Ascending aorta (tissue), 2 donors: ENCODE measurements at regions not wholly inside any gene's neighbourhood (a gene's known extent, or its start where the extent isn't known, plus 50 kb on each side); places are given as distances from the start of the nearest gene placed in this dataset.

Experiments
- DNase-seq, 2 donors: peaks; one replicate each; pipeline ENCODE4 v3.0.0-alpha.2; 2019; ENCODE audit warnings: low spot score in 2 of 2
- H3K27ac ChIP-seq, 2 donors: fragments of 200-600 bp; sonication (generic); one replicate each; pipeline ENCODE4 v1.5.1; 2016 to 2017; ENCODE audit warnings: mild to moderate bottlenecking in 1 of 2
- H3K27me3 ChIP-seq: fragments of 200-600 bp; sonication (generic); one replicate; pipeline ENCODE4 v1.5.1; 2017
- H3K36me3 ChIP-seq, 2 donors: fragments of 200-600 bp; sonication (generic); one replicate each; pipeline ENCODE4 v1.5.1; 2016
- H3K4me1 ChIP-seq, 2 donors: fragments of 200-600 bp; sonication (generic); one replicate each; pipeline ENCODE4 v1.5.1; 2016 to 2017; ENCODE audit warnings: mild to moderate bottlenecking in 1 of 2
- H3K4me3 ChIP-seq, 2 donors: fragments of 200-600 bp; sonication (generic); one replicate each; pipeline ENCODE4 v1.5.1; 2016 to 2017; ENCODE audit warnings: mild to moderate bottlenecking in 1 of 2
- H3K9me3 ChIP-seq, 2 donors: fragments of 200-600 bp; sonication (generic); one replicate each; pipeline ENCODE4 v1.5.1; 2016
- intact Hi-C: fragments of 100-400 bp; cut with DNase I; formaldehyde crosslinking; loops from one replicate; pipeline ENCODE4 v1.15.1; 2023
- TF ChIP-seq, protein P1 (sequence below), 3 experiments: fragments of 200-600 bp in 2 of 3; fragments of 450-650 bp in 1 of 3; sonication (generic) in 2 of 3; IDR thresholded peaks; one replicate each; pipeline ENCODE4 v1.5.1; 2016 to 2019; ENCODE audit warnings: antibody characterized with exemption in 3 of 3, mild to moderate bottlenecking in 1 of 3, moderate library complexity in 1 of 3

DNA sequence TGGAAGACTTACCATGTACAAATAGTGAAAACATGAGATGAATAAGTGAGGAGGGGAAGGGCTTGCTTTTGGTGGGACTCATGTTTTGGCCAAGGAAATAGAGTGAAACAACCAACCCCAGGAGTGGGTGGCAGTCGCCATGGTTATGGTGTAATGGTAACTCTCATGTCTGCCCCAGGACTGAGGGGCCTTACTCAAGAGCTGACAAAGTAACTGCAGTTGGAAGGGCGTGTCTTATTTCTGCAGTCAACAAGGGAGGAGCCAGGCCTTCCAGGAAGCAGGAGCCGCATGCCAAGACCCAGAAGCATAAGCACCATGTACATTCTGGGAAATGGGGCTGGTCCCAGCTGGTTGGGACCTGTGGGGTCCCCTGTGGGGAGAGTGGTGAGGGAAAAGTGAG lies 108.5 kb downstream of the UNC5CL start:
- Histone ChIP-seq H3K27me3 (no peaks in the 10 kb centered on the region), H3K9me3 (no peaks in the 10 kb centered on the region), H3K27ac (no peak overlapping the region), H3K4me3 (no peak overlapping the region), H3K4me1 (no peaks in the 10 kb centered on the region), H3K36me3 (no peaks in the 10 kb centered on the region)
- intact Hi-C loops: no loop called here
- TF ChIP-seq, protein P1, sequence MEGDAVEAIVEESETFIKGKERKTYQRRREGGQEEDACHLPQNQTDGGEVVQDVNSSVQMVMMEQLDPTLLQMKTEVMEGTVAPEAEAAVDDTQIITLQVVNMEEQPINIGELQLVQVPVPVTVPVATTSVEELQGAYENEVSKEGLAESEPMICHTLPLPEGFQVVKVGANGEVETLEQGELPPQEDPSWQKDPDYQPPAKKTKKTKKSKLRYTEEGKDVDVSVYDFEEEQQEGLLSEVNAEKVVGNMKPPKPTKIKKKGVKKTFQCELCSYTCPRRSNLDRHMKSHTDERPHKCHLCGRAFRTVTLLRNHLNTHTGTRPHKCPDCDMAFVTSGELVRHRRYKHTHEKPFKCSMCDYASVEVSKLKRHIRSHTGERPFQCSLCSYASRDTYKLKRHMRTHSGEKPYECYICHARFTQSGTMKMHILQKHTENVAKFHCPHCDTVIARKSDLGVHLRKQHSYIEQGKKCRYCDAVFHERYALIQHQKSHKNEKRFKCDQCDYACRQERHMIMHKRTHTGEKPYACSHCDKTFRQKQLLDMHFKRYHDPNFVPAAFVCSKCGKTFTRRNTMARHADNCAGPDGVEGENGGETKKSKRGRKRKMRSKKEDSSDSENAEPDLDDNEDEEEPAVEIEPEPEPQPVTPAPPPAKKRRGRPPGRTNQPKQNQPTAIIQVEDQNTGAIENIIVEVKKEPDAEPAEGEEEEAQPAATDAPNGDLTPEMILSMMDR (IDR thresholded peaks at IDR 0.05): no peak
- DNase-seq: no peak

DNA sequence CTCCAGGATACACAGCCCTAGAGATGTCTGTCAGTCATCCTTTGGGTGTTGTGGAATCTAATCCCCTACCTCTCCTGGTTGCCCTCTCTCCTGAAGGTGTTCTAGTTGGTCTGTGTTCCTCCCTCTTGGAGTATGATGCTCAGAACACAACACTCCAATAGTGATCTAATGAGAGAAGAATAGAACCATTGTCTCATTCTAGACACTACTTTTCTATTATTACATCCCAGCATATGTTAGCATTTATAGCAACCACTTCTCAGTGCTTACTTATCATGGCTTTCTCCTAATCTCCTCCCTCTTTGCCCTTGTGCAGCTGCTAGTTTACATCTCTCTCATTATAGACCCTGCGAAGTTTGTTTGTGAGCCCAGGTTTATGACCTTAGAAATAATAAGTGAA lies 109.0 kb downstream of the UNC5CL start:
- Histone ChIP-seq H3K4me3 (no peak overlapping the region), H3K9me3 (no peaks in the 10 kb centered on the region), H3K36me3 (no peaks in the 10 kb centered on the region), H3K27me3 (no peaks in the 10 kb centered on the region), H3K4me1 (no peaks in the 10 kb centered on the region), H3K27ac (no peak overlapping the region)
- intact Hi-C loops: no loop called here
- no peak for DNase-seq
- TF ChIP-seq, protein P1 (IDR thresholded peaks at IDR 0.05): no peak

GRCh38 chr6:40929176-40929575 lies 109.8 kb downstream of the UNC5CL start:
- no peak overlapping the region for H3K27ac ChIP-seq
- H3K36me3 ChIP-seq: no peaks in the 10 kb centered on the region
- no peak overlapping the region for H3K4me3 ChIP-seq
- intact Hi-C loops: no loop called here
- H3K4me1 ChIP-seq: no peaks in the 10 kb centered on the region
- TF ChIP-seq, protein P1 (IDR thresholded peaks at IDR 0.05): no peak
- H3K27me3 ChIP-seq: no peaks in the 10 kb centered on the region
- H3K9me3 ChIP-seq: no peaks in the 10 kb centered on the region
- no peak for DNase-seq

- Histone ChIP-seq H3K4me3 (no peak overlapping the region), H3K9me3 (no peaks in the 10 kb centered on the region), H3K36me3 (no peaks in the 10 kb centered on the region), H3K27me3 (no peaks in the 10 kb centered on the region), H3K27ac (no peak overlapping the region), H3K4me1 (no peaks in the 10 kb centered on the region)
- intact Hi-C loops: no loop called here
- TF ChIP-seq, protein P1 (IDR thresholded peaks at IDR 0.05): no peak
- DNase-seq: no peak
Measured at GRCh38 chr6:40928763-40929162, 110.3 kb downstream of the UNC5CL start.

DNA sequence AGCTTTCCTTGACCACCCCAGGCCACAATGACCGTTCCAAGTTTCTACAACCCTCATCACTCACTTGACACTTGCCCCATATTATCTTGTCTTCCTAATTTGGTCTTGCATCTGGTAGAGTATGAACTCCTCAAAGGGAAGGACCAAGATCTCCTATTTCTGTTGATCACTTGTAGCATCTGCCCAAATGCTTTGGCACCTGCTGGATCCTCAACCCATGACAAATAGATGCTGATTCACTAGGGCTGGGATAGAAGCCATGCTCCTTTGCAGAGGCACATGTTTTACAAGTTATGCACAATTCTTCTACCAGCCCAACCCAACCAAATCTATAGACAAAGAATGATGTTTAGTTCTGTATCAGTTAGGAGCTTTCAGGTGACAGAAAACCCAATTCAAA lies 110.7 kb downstream of the UNC5CL start:
- Histone ChIP-seq H3K4me3 (no peak overlapping the region), H3K27me3 (no peaks in the 10 kb centered on the region), H3K36me3 (no peaks in the 10 kb centered on the region), H3K27ac (no peak overlapping the region), H3K9me3 (no peaks in the 10 kb centered on the region), H3K4me1 (no peaks in the 10 kb centered on the region)
- no peak for DNase-seq
- TF ChIP-seq, protein P1 (IDR thresholded peaks at IDR 0.05): no peak
- intact Hi-C loops: no loop called here

GRCh38 chr6:40925341-40925740 lies 113.7 kb downstream of the UNC5CL start:
- DNase-seq: no peak
- TF ChIP-seq, protein P1 (IDR thresholded peaks at IDR 0.05): no peak
- Histone ChIP-seq H3K4me1 (no peaks in the 10 kb centered on the region), H3K27ac (no peak overlapping the region), H3K36me3 (no peaks in the 10 kb centered on the region), H3K27me3 (no peaks in the 10 kb centered on the region), H3K4me3 (no peak overlapping the region), H3K9me3 (no peaks in the 10 kb centered on the region)
- intact Hi-C loops: no loop called here
